HFFc6 (cell line): ENCODE measurements at regions not wholly inside any gene's neighbourhood (a gene's known extent, or its start where the extent isn't known, plus 50 kb on each side); places are given as distances from the start of the nearest gene placed in this dataset.

Experiments used
- DNase-seq: peaks from one replicate; pipeline ENCODE4 v3.0.0-alpha.2; 2018
- H3K27ac Mint-ChIP-seq: 2 replicates; pipeline ENCODE4 v1.8.0; 2020; ENCODE audit warnings: mild to moderate bottlenecking, mixed read lengths
- H3K27me3 Mint-ChIP-seq: 2 replicates; pipeline ENCODE4 v1.8.0; 2021; ENCODE audit warnings: mild to moderate bottlenecking, moderate library complexity, mixed read lengths; ENCODE audit not compliant: insufficient read depth
- H3K36me3 Mint-ChIP-seq: 2 replicates; pipeline ENCODE4 v1.8.0; 2021; ENCODE audit warnings: low read depth, mixed read lengths
- H3K4me1 Mint-ChIP-seq: 2 replicates; pipeline ENCODE4 v1.8.0; 2020; ENCODE audit warnings: low read depth, mixed read lengths
- H3K4me3 Mint-ChIP-seq: 2 replicates; pipeline ENCODE4 v1.8.0; 2020; ENCODE audit warnings: mild to moderate bottlenecking, moderate library complexity, mixed read lengths
- H3K9me3 Mint-ChIP-seq: 2 replicates; pipeline ENCODE4 v1.8.0; 2020; ENCODE audit warnings: mild to moderate bottlenecking, mixed read lengths
- CTCF ChIP-seq: fragments of 200-600 bp; sonication (generic); IDR thresholded peaks from 2 replicates; pipeline ENCODE4 v1.5.0; 2021; ENCODE audit warnings: antibody characterized with exemption, mild to moderate bottlenecking

- Mint-ChIP-seq H3K27ac (no peak overlapping the region), H3K9me3 (peaks cover 10% of the 10 kb centered on the region), H3K4me1 (no peaks in the 10 kb centered on the region), H3K4me3 (no peak overlapping the region), H3K27me3 (no peaks in the 10 kb centered on the region), H3K36me3 (no peaks in the 10 kb centered on the region; the same call in 1 of the 2 replicates)
- no peak for DNase-seq
- no peak for TF ChIP-seq CTCF
Observed at GRCh38 chr7:13322126-13322525, 634.7 kb downstream of the ARL4A start.

- TF ChIP-seq CTCF = no peak
- Mint-ChIP-seq H3K27ac (no peak overlapping the region), H3K27me3 (no peaks in the 10 kb centered on the region; the same call in 1 of the 2 replicates), H3K36me3 (no peaks in the 10 kb centered on the region; the same call in 1 of the 2 replicates), H3K4me1 (no peaks in the 10 kb centered on the region), H3K9me3 (peaks cover 13% of the 10 kb centered on the region), H3K4me3 (no peak overlapping the region)
- DNase-seq = no peak
Observed at GRCh38 chr7:13327669-13328068, 640.2 kb downstream of the ARL4A start.

- no peaks in the 10 kb centered on the region for H3K4me1 Mint-ChIP-seq
- H3K9me3 Mint-ChIP-seq = no peaks in the 10 kb centered on the region; the same call in 1 of the 2 replicates
- H3K4me3 Mint-ChIP-seq = no peak overlapping the region
- no peak for TF ChIP-seq CTCF
- no peaks in the 10 kb centered on the region; the same call in 1 of the 2 replicates for H3K27me3 Mint-ChIP-seq
- no peak overlapping the region for H3K27ac Mint-ChIP-seq
- DNase-seq = no peak
- no peaks in the 10 kb centered on the region for H3K36me3 Mint-ChIP-seq
Observed at GRCh38 chr7:13333371-13333770, 645.9 kb downstream of the ARL4A start.

- H3K4me3 Mint-ChIP-seq = no peak overlapping the region
- no peaks in the 10 kb centered on the region for H3K4me1 Mint-ChIP-seq
- DNase-seq = peak; percentile 30
- TF ChIP-seq CTCF = no peak
- no peaks in the 10 kb centered on the region for H3K36me3 Mint-ChIP-seq
- H3K9me3 Mint-ChIP-seq = peaks cover 10% of the 10 kb centered on the region
- H3K27ac Mint-ChIP-seq = no peak overlapping the region
- no peaks in the 10 kb centered on the region for H3K27me3 Mint-ChIP-seq
Observed at GRCh38 chr7:13336227-13336626, 648.8 kb downstream of the ARL4A start.

- no peak overlapping the region for H3K27ac Mint-ChIP-seq
- H3K27me3 Mint-ChIP-seq = no peaks in the 10 kb centered on the region
- no peaks in the 10 kb centered on the region for H3K4me1 Mint-ChIP-seq
- no peak for DNase-seq
- H3K4me3 Mint-ChIP-seq = no peak overlapping the region
- H3K9me3 Mint-ChIP-seq = peaks cover 17% of the 10 kb centered on the region
- no peak for TF ChIP-seq CTCF
- H3K36me3 Mint-ChIP-seq = no peaks in the 10 kb centered on the region
Observed at GRCh38 chr7:13352677-13353076, 636.8 kb downstream of the ETV1 start.

GRCh38 chr7:13359656-13360055, 629.8 kb downstream of the ETV1 start:
- Mint-ChIP-seq H3K36me3 (no peaks in the 10 kb centered on the region), H3K4me3 (no peak overlapping the region), H3K27me3 (peaks cover 2% of the 10 kb centered on the region; the same call in 1 of the 2 replicates), H3K9me3 (no peaks in the 10 kb centered on the region; the same call in 1 of the 2 replicates), H3K4me1 (no peaks in the 10 kb centered on the region), H3K27ac (no peak overlapping the region)
- no peak for DNase-seq
- TF ChIP-seq CTCF = no peak
